GM12891 (cell line): ENCODE measurements at regions not wholly inside any gene's neighbourhood (a gene's known extent, or its start where the extent isn't known, plus 50 kb on each side); places are given as distances from the start of the nearest gene placed in this dataset.

Experiments
- POLR2A ChIP-seq: IDR thresholded peaks from 2 replicates; pipeline ENCODE4 v1.6.1; 2011; ENCODE audit warnings: low read depth, low read length, control low read depth
- POLR2AphosphoS5 ChIP-seq: IDR thresholded peaks from 2 replicates; pipeline ENCODE4 v1.6.1; 2011; ENCODE audit warnings: low read depth, low read length, control low read depth

- TF ChIP-seq POLR2A (no peak), POLR2AphosphoS5 (no peak)
Measured at GRCh38 chr14:87491816-87492215, 501.2 kb downstream of the GALC start.
